ENCODE measurements at regions not wholly inside any gene's neighbourhood (a gene's known extent, or its start where the extent isn't known, plus 50 kb on each side); places are given as distances from the start of the nearest gene placed in this dataset.

GRCh38 chr1:200345520-200345919 is 64.3 kb downstream of the ZNF281 start:
- no peak for TF ChIP-seq CTCF (IDR thresholded peaks at IDR 0.05)
- TF ChIP-seq EP300 (IDR thresholded peaks at IDR 0.05), result no peak
